Keratinocyte (primary cell): ENCODE measurements at regions not wholly inside any gene's neighbourhood (a gene's known extent, or its start where the extent isn't known, plus 50 kb on each side); places are given as distances from the start of the nearest gene placed in this dataset.

Experiments
- DNase-seq: peaks from one replicate; pipeline ENCODE4 v3.0.0-alpha.2; 2011; ENCODE audit warnings: low read depth, missing footprints, low spot score
- FAIRE-seq: peaks from 2 replicates; lab custom pipeline; 2011; peaks lifted over from hg19 to GRCh38; lab: Jason Lieb, UNC
- H2AFZ ChIP-seq: 2 replicates; pipeline ENCODE4 v1.6.0; 2012; ENCODE audit warnings: low read length, control low read depth, inconsistent platforms; ENCODE audit not compliant: control insufficient read depth
- H3K27ac ChIP-seq: 2 replicates; pipeline ENCODE4 v1.5.1; 2011; ENCODE audit warnings: low read length; ENCODE audit not compliant: control insufficient read depth, insufficient read depth
- H3K27me3 ChIP-seq: 3 replicates; pipeline ENCODE4 v1.6.0; 2011; ENCODE audit warnings: low read length; ENCODE audit not compliant: control insufficient read depth, insufficient read depth; ENCODE audit errors: extremely low read depth
- H3K36me3 ChIP-seq, 2 experiments: 2 replicates in 1 of 2; 3 replicates in 1 of 2; pipeline ENCODE4 v1.5.1; 2011; ENCODE audit warnings: low read length in 2 of 2, mild to moderate bottlenecking in 1 of 2; ENCODE audit not compliant: control insufficient read depth in 2 of 2, insufficient read depth in 2 of 2; ENCODE audit errors: extremely low read depth in 1 of 2
- H3K4me1 ChIP-seq: 3 replicates; pipeline ENCODE4 v1.5.1; 2011; ENCODE audit warnings: low read length; ENCODE audit not compliant: control insufficient read depth, insufficient read depth; ENCODE audit errors: extremely low read depth
- H3K4me2 ChIP-seq: 3 replicates; pipeline ENCODE4 v1.6.0; 2011; ENCODE audit warnings: low read depth, low read length; ENCODE audit not compliant: control insufficient read depth, insufficient read depth; ENCODE audit errors: extremely low read depth
- H3K4me3 ChIP-seq, 3 experiments: fragments of 200-600 bp in 1 of 3; sonication (generic) in 1 of 3; 2 replicates in 2 of 3; 3 replicates in 1 of 3; pipeline ENCODE4 v1.5.1; 2011 to 2016; ENCODE audit warnings: low read length in 3 of 3, mild to moderate bottlenecking in 3 of 3, control low read depth in 2 of 3, inconsistent platforms in 1 of 3, low read depth in 1 of 3, mixed read lengths in 1 of 3, mixed run types in 1 of 3, moderate library complexity in 1 of 3; ENCODE audit not compliant: control insufficient read depth in 2 of 3, insufficient read depth in 2 of 3; ENCODE audit errors: extremely low read depth in 1 of 3
- H3K79me2 ChIP-seq: 2 replicates; pipeline ENCODE4 v1.6.0; 2012; ENCODE audit warnings: low read length; ENCODE audit not compliant: control insufficient read depth, insufficient read depth
- H3K9ac ChIP-seq: 3 replicates; pipeline ENCODE4 v1.6.0; 2011; ENCODE audit warnings: low read length; ENCODE audit not compliant: control insufficient read depth, insufficient read depth; ENCODE audit errors: extremely low read depth
- H3K9me1 ChIP-seq: 3 replicates; pipeline ENCODE4 v1.6.0; 2011; ENCODE audit warnings: low read length; ENCODE audit not compliant: control insufficient read depth, insufficient read depth; ENCODE audit errors: extremely low read depth
- H3K9me3 ChIP-seq: 2 replicates; pipeline ENCODE4 v1.5.1; 2012; ENCODE audit warnings: low read depth, low read length; ENCODE audit not compliant: control insufficient read depth
- H4K20me1 ChIP-seq: 3 replicates; pipeline ENCODE4 v1.6.0; 2011; ENCODE audit warnings: low read length; ENCODE audit not compliant: control insufficient read depth, insufficient read depth; ENCODE audit errors: extremely low read depth
- CTCF ChIP-seq, 3 experiments: IDR thresholded peaks in 1 of 3; conservative IDR thresholded peaks in 1 of 3; optimal IDR thresholded peaks in 1 of 3; 2 replicates in 2 of 3; 3 replicates in 1 of 3; pipeline versions ENCODE3 to v1.5.1; 2011; ENCODE audit warnings: low read length in 3 of 3, mild to moderate bottlenecking in 3 of 3, moderate library complexity in 2 of 3, control low read depth in 1 of 3, inconsistent platforms in 1 of 3; ENCODE audit not compliant: insufficient read depth in 2 of 3; ENCODE audit errors: extremely low read depth in 1 of 3
- EZH2 ChIP-seq: IDR thresholded peaks from one replicate; pipeline ENCODE4 v1.6.1; 2012; ENCODE audit warnings: inconsistent platforms, mild to moderate bottlenecking, low read length, moderate library complexity
- dilution Hi-C: fragments of 300-500 bp; cut with MboI; formaldehyde crosslinking; loops from one replicate; pipeline ENCODE4 v1.7.0; 2020; ENCODE audit warnings: low sequenced_read_pairs; ENCODE audit not compliant: extremely low pct_ligation_motif_present

- dilution Hi-C loops, result no loop called here
- Histone ChIP-seq H3K79me2 (no peaks in the 10 kb centered on the region), H3K4me2 (no peak overlapping the region), H3K4me3 (no peak overlapping the region), H3K9me3 (no peaks in the 10 kb centered on the region), H3K36me3 (no peaks in the 10 kb centered on the region), H4K20me1 (no peaks in the 10 kb centered on the region), H3K27ac (no peak overlapping the region), H3K9ac (no peak overlapping the region), H2AFZ (no peak overlapping the region), H3K27me3 (no peaks in the 10 kb centered on the region), H3K9me1 (no peaks in the 10 kb centered on the region), H3K4me1 (no peaks in the 10 kb centered on the region)
- DNase-seq (no peak), FAIRE-seq (no peak)
- TF ChIP-seq EZH2 (no peak), CTCF (optimal IDR thresholded peaks at IDR 0.05 in 1 of 3, IDR thresholded peaks at IDR 0.05 in 1 of 3, conservative IDR thresholded peaks at IDR 0.05 in 1 of 3; ENCODE audit: extremely low read depth in 1 of 3, insufficient read depth in 2 of 3, low read length in 3 of 3) (no peak)
These were observed 139.7 kb downstream of the RRAGC start for GRCh38 chr1:38719880-38720279.

GRCh38 chr1:38718031-38718430 is 141.5 kb downstream of the RRAGC start:
- FAIRE-seq (no peak), DNase-seq (no peak)
- H3K9me3 ChIP-seq, result no peaks in the 10 kb centered on the region
- no peak overlapping the region for H3K9ac ChIP-seq
- no peaks in the 10 kb centered on the region for H3K27me3 ChIP-seq
- TF ChIP-seq EZH2 (no peak), CTCF (optimal IDR thresholded peaks at IDR 0.05 in 1 of 3, IDR thresholded peaks at IDR 0.05 in 1 of 3, conservative IDR thresholded peaks at IDR 0.05 in 1 of 3; ENCODE audit: extremely low read depth in 1 of 3, insufficient read depth in 2 of 3, low read length in 3 of 3) (no peak)
- no peaks in the 10 kb centered on the region for H3K4me1 ChIP-seq
- H3K27ac ChIP-seq, result no peak overlapping the region
- H3K9me1 ChIP-seq, result no peaks in the 10 kb centered on the region
- H3K36me3 ChIP-seq, result no peaks in the 10 kb centered on the region
- no peak overlapping the region for H3K4me2 ChIP-seq
- no peaks in the 10 kb centered on the region for H3K79me2 ChIP-seq
- no peak overlapping the region for H3K4me3 ChIP-seq
- H4K20me1 ChIP-seq, result no peaks in the 10 kb centered on the region
- no peak overlapping the region for H2AFZ ChIP-seq
- dilution Hi-C loops, result no loop called here
